GM13976 (cell line): ENCODE measurements at regions not wholly inside any gene's neighbourhood (a gene's known extent, or its start where the extent isn't known, plus 50 kb on each side); places are given as distances from the start of the nearest gene placed in this dataset.

Experiments used
- DNase-seq: peaks from one replicate; pipeline ENCODE4 v3.0.0; 2012; ENCODE audit warnings: low spot score
- CTCF ChIP-seq: IDR thresholded peaks from 2 replicates; pipeline ENCODE4 v1.5.1; 2012; ENCODE audit warnings: borderline replicate concordance, mild to moderate bottlenecking; ENCODE audit not compliant: insufficient read depth; ENCODE audit errors: extremely low read depth, missing control alignments, control extremely low read depth
- in situ Hi-C: fragments of 300-500 bp; cut with MboI; formaldehyde crosslinking; loops from one replicate; pipeline ENCODE4 v1.12.0; 2022; ENCODE audit warnings: low sequenced_read_pairs, mixed read lengths, inconsistent platforms; ENCODE audit not compliant: unreplicated experiment

GRCh38 chr11:57095896-57096295, 85.9 kb upstream of the LRRC55 start:
- TF ChIP-seq CTCF = no peak
- in situ Hi-C loops = loop anchor here (25.0 kb wide), 1 partner anchor 259 kb away; no protein-coding TSS in a partner anchor
- DNase-seq = no peak

- no peak for TF ChIP-seq CTCF
- no peak for DNase-seq
- in situ Hi-C loops = loop anchor here (25.0 kb wide), 1 partner anchor 260 kb away; no protein-coding TSS in a partner anchor
These were observed 84.6 kb upstream of the LRRC55 start for GRCh38 chr11:57097149-57097548.

GRCh38 chr11:57098191-57098590, 83.6 kb upstream of the LRRC55 start:
- TF ChIP-seq CTCF = no peak
- no peak for DNase-seq
- in situ Hi-C loops = loop anchor here (25.0 kb wide), 1 partner anchor 261 kb away; no protein-coding TSS in a partner anchor

GRCh38 chr11:57100638-57101331, 81.0 kb upstream of the LRRC55 start:
- in situ Hi-C loops = loop anchor here (25.0 kb wide), 1 partner anchor 137 kb away; the partner anchor contains the start of gene APLNR
- DNase-seq = no peak
- no peak for TF ChIP-seq CTCF

GRCh38 chr11:57103899-57104605, 77.7 kb upstream of the LRRC55 start:
- in situ Hi-C loops = loop anchor here (25.0 kb wide), 1 partner anchor 133 kb away; the partner anchor contains the start of gene APLNR
- DNase-seq = no peak
- TF ChIP-seq CTCF = no peak

- DNase-seq = no peak
- in situ Hi-C loops = loop anchor here (25.0 kb wide), 1 partner anchor 128 kb away; the partner anchor contains the start of gene APLNR
- no peak for TF ChIP-seq CTCF
These were observed 72.4 kb upstream of the LRRC55 start for GRCh38 chr11:57109331-57109730.
